ENCODE measurements at regions not wholly inside any gene's neighbourhood (a gene's known extent, or its start where the extent isn't known, plus 50 kb on each side); places are given as distances from the start of the nearest gene placed in this dataset.

DNA sequence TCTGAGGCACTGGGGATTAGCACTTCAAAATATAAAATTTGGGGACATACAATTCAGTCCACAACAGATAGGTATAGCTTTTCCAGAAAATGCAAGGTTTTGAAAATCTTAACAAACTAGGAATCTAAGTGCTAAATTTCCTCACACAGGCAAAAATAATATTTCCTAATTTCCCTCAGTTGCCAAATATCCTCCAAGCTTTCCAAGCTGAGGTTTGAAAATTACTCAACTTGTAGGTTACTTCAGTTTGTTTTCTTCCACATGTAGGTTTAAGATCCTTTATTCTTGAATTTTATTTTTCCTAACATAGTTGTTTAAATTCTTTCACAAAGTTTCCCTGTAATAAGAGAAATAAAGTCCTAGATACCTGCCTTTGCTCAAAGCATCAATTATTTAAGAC is 192.9 kb upstream of the NRXN1 start:
- no peak for ATAC-seq

DNA sequence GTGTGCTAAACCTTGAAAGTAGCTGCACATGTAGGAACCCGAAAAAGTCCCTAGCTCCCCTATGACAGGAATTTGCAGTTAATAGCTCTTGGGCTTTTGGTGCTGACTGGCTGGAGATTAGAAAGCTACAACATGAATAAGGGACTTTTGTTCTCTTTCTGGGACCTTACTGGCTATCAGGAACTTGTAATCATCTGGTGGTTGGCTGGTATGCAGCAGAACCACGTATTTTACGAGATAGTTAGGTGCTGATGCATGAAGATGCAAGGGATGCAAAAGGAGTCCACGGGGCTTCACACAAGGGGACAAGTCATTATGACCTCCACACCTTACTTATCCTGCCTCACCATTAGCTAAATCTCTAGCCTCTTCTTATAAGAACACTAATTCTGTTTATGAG is 190.2 kb upstream of the NRXN1 start:
- TF ChIP-seq, protein P1, sequence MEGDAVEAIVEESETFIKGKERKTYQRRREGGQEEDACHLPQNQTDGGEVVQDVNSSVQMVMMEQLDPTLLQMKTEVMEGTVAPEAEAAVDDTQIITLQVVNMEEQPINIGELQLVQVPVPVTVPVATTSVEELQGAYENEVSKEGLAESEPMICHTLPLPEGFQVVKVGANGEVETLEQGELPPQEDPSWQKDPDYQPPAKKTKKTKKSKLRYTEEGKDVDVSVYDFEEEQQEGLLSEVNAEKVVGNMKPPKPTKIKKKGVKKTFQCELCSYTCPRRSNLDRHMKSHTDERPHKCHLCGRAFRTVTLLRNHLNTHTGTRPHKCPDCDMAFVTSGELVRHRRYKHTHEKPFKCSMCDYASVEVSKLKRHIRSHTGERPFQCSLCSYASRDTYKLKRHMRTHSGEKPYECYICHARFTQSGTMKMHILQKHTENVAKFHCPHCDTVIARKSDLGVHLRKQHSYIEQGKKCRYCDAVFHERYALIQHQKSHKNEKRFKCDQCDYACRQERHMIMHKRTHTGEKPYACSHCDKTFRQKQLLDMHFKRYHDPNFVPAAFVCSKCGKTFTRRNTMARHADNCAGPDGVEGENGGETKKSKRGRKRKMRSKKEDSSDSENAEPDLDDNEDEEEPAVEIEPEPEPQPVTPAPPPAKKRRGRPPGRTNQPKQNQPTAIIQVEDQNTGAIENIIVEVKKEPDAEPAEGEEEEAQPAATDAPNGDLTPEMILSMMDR (IDR thresholded peaks at IDR 0.05): no peak
- no peaks in the 10 kb centered on the region for H3K27me3 ChIP-seq
- peaks cover 0 to 5% (median 0%) of the 10 kb centered on the region in 11 donors for H3K9me3 ChIP-seq
- H3K27ac ChIP-seq: no peak overlapping the region
- ATAC-seq (no peak), DNase-seq (no peak)
- intact Hi-C loops (cut with DNase I): no loop called here
- no peaks in the 10 kb centered on the region for H3K4me1 ChIP-seq
- no peak overlapping the region for H3K4me3 ChIP-seq
- H3K36me3 ChIP-seq: no peaks in the 10 kb centered on the region
- WGBS, 2 donors: 68 to 77% methylated on average over 4 of the region's 4 CpGs

More for the DNA sequence above, 192.9 kb upstream of the NRXN1 start:
- TF ChIP-seq, protein P1 (IDR thresholded peaks at IDR 0.05): no peak
- Histone ChIP-seq H3K27me3 (no peaks in the 10 kb centered on the region), H3K36me3 (no peaks in the 10 kb centered on the region), H3K4me1 (no peaks in the 10 kb centered on the region), H3K27ac (no peak overlapping the region), H3K4me3 (no peak overlapping the region), H3K9me3 (peaks cover 0 to 11% (median 0%) of the 10 kb centered on the region in 11 donors)
- DNase-seq: no peak
- intact Hi-C loops (cut with DNase I): no loop called here

DNA sequence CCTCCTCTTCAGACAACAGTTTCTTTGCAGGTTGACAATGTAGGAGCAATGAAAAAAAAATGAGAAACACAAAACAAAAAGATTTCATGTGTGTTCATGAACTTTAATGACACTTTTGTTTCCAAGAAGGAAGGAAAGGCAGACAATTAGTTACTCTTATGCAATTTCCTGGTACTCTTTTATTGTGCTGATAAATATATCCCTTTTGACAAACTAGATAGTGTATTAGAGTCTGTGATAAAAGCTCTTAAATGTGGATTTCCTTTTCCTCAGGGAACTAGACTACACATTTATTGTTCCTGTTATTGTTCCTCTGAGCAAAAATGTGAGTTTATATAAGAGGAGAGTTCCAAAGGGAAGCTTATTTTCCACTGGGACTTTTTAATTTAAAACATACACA is 188.7 kb upstream of the NRXN1 start:
- Histone ChIP-seq H3K9me3 (peaks cover 0 to 5% (median 0%) of the 10 kb centered on the region in 11 donors), H3K27me3 (no peaks in the 10 kb centered on the region), H3K36me3 (no peaks in the 10 kb centered on the region), H3K4me1 (no peaks in the 10 kb centered on the region), H3K27ac (no peak overlapping the region), H3K4me3 (no peak overlapping the region)
- TF ChIP-seq, protein P1 (IDR thresholded peaks at IDR 0.05): no peak
- intact Hi-C loops (cut with DNase I): no loop called here
- no peak for DNase-seq
- no peak for ATAC-seq

DNA sequence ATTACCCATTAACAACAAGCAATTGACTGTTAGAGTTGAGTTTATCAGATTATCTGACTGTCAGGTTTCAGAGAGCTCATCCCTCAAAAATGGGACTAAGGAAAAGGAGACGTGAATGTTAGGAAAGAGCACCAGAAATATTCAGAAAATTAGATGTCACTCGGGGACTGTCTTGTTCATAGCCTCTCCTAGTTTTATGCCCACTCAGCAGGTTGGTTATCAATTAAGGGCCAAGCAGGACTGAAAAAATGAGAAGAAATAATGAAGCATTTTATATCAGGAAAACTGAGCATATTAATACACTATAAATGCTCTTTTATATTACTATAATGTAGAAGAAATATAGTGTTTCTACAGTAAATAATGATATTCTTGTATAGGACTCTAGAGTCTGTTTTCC is 188.1 kb upstream of the NRXN1 start:
- no peak for DNase-seq
- no peaks in the 10 kb centered on the region for H3K36me3 ChIP-seq
- ATAC-seq: no peak
- WGBS, 2 donors: 69 to 71% methylated on average over 2 of the region's 2 CpGs
- no peaks in the 10 kb centered on the region for H3K27me3 ChIP-seq
- no peak overlapping the region for H3K4me3 ChIP-seq
- no peaks in the 10 kb centered on the region for H3K4me1 ChIP-seq
- H3K9me3 ChIP-seq: peaks cover 0 to 5% (median 0%) of the 10 kb centered on the region in 11 donors
- TF ChIP-seq, protein P1 (IDR thresholded peaks at IDR 0.05): no peak
- intact Hi-C loops (cut with DNase I): no loop called here
- no peak overlapping the region for H3K27ac ChIP-seq

DNA sequence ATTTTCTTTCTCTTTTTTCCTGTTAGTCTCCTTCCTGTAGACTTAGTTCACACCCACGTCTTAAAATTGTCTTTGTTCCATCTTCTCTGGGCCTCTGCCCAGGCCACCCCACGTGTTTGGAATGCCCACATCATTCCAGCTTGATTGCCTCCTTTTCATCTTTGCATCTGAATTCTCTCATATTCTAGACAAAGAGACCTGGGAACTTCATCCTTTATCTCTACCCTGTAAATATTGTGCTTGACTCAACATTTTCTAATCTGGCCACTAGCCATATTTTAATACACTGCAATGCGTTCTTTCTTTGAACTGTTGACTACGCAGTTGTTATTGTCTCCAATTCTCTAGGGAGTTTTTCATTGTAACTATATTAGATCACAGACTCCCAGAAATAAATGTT is 187.5 kb upstream of the NRXN1 start:
- Histone ChIP-seq H3K27ac (no peak overlapping the region), H3K4me3 (no peak overlapping the region), H3K9me3 (peaks cover 0 to 5% (median 0%) of the 10 kb centered on the region in 11 donors), H3K27me3 (no peaks in the 10 kb centered on the region), H3K4me1 (no peaks in the 10 kb centered on the region), H3K36me3 (no peaks in the 10 kb centered on the region)
- TF ChIP-seq, protein P1 (IDR thresholded peaks at IDR 0.05): no peak
- DNase-seq (no peak), ATAC-seq (no peak)
- 35 to 49% methylated on average over 4 of the region's 4 CpGs for WGBS, 2 donors
- intact Hi-C loops (cut with DNase I): no loop called here
